NCI-H69 (cell line): ENCODE measurements at regions not wholly inside any gene's neighbourhood (a gene's known extent, or its start where the extent isn't known, plus 50 kb on each side); places are given as distances from the start of the nearest gene placed in this dataset.
"Not testable (repeated sequence)": the region's sequence is repeated elsewhere in the genome, so short reads cannot be mapped to it uniquely, and the experiment has no call there.

Experiments used
- DNase-seq: peaks from one replicate; lab custom pipeline; 2025; lab: John Stamatoyannopoulos, UW

GRCh38 chr2:167681234-167682015 is 566.0 kb downstream of the STK39 start:
- no peak for DNase-seq

- no peak for DNase-seq
Measured at GRCh38 chr2:167678158-167678557, 569.2 kb downstream of the STK39 start.

- DNase-seq: no peak
Measured at GRCh38 chr2:167675906-167676305, 571.5 kb downstream of the STK39 start.

- no peak for DNase-seq
Measured at GRCh38 chr2:167670588-167670987, 576.8 kb downstream of the STK39 start.

DNA sequence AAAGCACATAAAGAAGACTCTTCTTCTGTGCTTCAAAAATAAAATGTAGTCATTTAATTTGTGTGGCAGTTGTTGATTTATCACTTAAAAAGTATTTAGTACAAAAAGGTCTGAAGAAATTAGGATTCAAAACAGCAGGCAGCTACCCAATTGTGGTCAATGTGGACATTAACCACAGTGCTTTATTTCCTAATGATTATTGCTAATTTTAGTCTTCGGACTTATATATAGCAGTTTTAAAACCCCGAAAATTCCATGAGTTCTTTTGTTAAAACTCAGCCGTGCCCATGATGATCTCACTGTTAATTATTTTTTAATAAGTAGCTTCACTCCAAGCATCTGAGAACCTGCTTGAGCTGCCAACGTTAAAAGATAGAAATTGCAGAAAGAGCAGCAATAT is 594.3 kb downstream of the STK39 start:
- DNase-seq: no peak

DNA sequence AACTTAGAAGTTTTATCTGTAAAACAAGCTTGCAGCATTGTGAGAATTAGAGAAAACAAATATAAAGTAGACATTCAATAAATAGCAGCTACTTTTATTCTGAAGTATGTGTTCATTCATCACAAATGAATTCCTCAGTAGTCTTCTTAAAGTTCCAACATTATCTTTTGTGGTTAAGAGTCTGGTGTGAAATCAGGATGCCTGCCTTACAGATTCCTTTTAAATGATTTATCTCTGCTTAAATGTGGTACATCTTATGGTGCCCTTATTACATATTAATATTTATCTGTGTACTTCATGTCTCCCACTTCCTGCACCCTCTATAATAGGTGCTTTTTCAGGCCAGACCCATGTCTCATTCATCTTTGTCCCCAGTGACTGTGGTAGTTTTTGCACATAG is 595.0 kb downstream of the STK39 start:
- DNase-seq: no peak

- no peak for DNase-seq
Measured at GRCh38 chr2:167651406-167652151, 595.8 kb downstream of the STK39 start.

- no peak for DNase-seq
Measured at GRCh38 chr2:167646557-167646956, 600.8 kb downstream of the STK39 start.

DNA sequence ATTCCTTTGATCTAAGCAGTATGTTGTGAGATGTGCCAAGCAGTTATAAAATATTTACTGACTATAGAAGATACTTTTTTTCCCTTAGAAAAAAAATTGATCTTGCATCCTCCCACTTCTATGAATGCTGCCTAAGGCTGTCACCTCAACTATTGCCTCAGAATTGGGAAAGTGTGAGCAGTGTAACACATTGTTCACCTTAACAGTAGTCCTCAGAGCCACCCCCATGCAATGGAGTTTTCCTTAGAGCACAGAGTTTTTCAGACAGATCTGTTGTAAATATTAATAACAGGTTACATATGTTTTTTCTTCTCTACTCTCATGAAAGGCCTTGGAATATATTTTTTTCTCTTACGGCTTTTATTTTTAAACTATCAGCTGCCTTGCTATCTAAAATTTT is 607.3 kb downstream of the STK39 start:
- no peak for DNase-seq

- DNase-seq: no peak
Measured at GRCh38 chr2:167637741-167638140, 609.7 kb downstream of the STK39 start.

DNA sequence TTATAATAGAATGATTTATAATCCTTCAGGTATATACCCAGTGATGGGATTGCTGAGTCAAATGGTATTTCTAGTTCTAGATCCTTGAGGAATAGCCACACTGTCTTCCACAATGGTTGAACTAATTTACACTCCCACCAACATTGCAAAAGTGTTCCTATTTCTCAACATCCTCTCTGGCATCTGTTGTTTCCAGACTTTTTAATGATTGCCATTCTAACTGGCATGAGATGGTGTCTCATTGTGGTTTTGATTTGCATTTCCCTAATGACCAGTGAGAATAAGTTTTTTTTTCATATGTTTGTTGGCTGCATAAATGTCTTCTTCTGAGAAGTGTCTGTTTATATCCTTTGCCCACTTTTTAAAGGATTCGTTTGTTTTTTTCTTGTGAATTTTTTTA is 615.1 kb downstream of the STK39 start:
- DNase-seq: not testable (repeated sequence)

- DNase-seq: no peak
Measured at GRCh38 chr2:167626961-167627360, 620.4 kb downstream of the STK39 start.

GRCh38 chr2:167626301-167626700 is 621.1 kb downstream of the STK39 start:
- no peak for DNase-seq

GRCh38 chr2:167616997-167617396 is 630.4 kb downstream of the STK39 start:
- DNase-seq: no peak

- no peak for DNase-seq
Measured at GRCh38 chr2:167613471-167613870, 633.9 kb downstream of the STK39 start.

GRCh38 chr2:167608487-167608886 is 638.9 kb downstream of the STK39 start:
- no peak for DNase-seq

DNA sequence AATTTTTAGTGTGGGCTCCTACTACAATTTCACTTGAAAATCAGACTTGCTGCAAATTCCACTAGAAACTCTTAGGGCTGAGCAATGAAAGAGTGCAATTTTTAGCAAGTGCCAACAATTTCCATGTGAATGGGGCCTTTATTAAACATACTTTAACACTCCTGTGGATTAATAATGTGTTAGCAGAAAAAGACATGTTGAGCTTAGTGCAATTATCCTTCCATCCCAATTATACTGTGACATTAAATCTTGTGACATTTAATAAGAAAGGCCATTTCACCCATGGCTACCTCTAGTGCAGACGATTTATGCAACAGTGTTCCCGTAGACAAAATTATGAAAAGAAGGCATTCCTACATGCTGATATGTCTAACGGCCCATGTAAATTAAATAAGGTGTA is 639.7 kb downstream of the STK39 start:
- DNase-seq: no peak

GRCh38 chr2:167607211-167607610 is 640.2 kb downstream of the STK39 start:
- no peak for DNase-seq

DNA sequence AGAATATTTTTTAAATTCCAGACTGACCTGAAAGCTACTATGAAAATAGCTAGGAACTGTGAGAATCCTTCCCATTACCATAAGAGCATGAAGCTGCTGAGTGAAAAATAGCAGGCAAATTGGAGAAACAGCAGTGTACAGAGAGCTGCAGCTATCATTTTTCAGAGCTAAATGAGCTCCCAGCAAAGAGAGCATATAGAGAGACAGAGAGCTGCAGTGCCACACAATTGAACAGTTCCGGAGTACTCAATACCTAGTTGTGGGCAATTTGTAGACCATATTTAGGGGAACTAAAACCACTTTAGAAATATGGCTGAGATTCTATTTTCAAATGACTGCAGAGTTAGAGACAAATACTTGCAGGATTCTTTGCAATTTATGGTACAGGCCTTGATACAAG is 645.3 kb downstream of the STK39 start:
- no peak for DNase-seq

- no peak for DNase-seq
Measured at GRCh38 chr2:167599219-167599618, 648.2 kb downstream of the STK39 start.

GRCh38 chr2:167595839-167596471 is 651.4 kb downstream of the STK39 start:
- DNase-seq: no peak

DNA sequence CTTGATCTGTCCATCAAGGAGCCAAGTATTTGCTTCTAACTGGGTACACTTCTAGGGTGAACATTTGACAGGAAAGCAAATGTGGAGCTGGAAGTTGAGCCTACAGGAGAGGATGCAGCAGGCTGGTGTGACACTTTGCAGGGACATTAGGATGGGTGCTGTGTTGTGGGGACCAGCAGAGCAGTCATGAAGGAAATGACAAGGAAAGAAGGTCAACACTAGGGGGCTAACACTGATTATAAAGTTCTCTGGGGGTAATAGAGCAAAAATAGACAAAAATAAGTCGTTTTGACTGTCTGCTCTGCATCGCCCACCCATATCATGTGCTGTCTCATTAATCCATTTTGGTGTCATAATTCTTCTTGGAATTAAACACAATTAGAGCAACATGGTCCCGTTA is 652.4 kb downstream of the STK39 start:
- DNase-seq: no peak

DNA sequence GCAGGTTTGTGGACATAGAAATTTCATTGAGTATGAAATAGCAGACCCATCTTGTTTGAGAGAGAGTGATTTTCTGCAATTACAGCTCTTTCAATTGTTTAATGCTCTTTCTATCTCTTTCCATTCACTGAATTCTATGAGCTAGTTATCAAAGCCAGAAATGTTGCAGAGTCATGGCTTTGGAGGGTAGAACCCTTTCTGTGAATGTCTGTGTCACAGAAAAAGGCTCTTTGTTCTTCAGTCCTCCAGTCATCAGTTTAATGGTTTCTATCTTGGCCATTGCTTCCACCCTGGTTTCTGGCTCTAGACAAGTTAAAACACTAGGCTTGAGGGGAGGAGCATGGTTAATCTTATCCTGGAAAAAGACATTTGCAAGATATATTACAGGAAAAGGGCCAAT is 655.0 kb downstream of the STK39 start:
- DNase-seq: no peak
